WTC11 (cell line): ENCODE measurements at regions not wholly inside any gene's neighbourhood (a gene's known extent, or its start where the extent isn't known, plus 50 kb on each side); places are given as distances from the start of the nearest gene placed in this dataset.

Source experiments
- CREB1 ChIP-seq: sonication (generic); formaldehyde crosslinking; IDR thresholded peaks from 2 replicates; pipeline ENCODE4 v1.8.0; 2023; ENCODE audit warnings: mild to moderate bottlenecking, missing genetic modification reagents
- CTCF ChIP-seq: fragments of 200-600 bp; IDR thresholded peaks from 2 replicates; pipeline ENCODE4 v1.8.0; 2022; ENCODE audit warnings: antibody characterized with exemption
- E2F5 ChIP-seq: sonication (generic); formaldehyde crosslinking; IDR thresholded peaks from 2 replicates; pipeline ENCODE4 v1.8.1; 2022; ENCODE audit warnings: mild to moderate bottlenecking, moderate library complexity, missing genetic modification reagents
- ESRRA ChIP-seq: sonication (generic); formaldehyde crosslinking; IDR thresholded peaks from 2 replicates; pipeline ENCODE4 v1.8.1; 2022; ENCODE audit warnings: mild to moderate bottlenecking, missing genetic modification reagents, borderline replicate concordance
- IRF2 ChIP-seq: sonication (generic); formaldehyde crosslinking; IDR thresholded peaks from 2 replicates; pipeline ENCODE4 v1.8.0; 2022; ENCODE audit warnings: low read depth, missing genetic modification reagents, borderline replicate concordance
- NR3C1 ChIP-seq: sonication (generic); formaldehyde crosslinking; conservative IDR thresholded peaks from 2 replicates; pipeline ENCODE4 v1.8.1; 2023; ENCODE audit warnings: low read depth, mild to moderate bottlenecking, missing genetic modification reagents
- SMAD4 ChIP-seq: sonication (generic); formaldehyde crosslinking; IDR thresholded peaks from 2 replicates; pipeline ENCODE4 v1.8.0; 2022; ENCODE audit warnings: mild to moderate bottlenecking, missing genetic modification reagents
- ZNF138 ChIP-seq: sonication (generic); formaldehyde crosslinking; conservative IDR thresholded peaks from 2 replicates; pipeline ENCODE4 v1.8.1; 2022; ENCODE audit warnings: mild to moderate bottlenecking, moderate library complexity, missing genetic modification reagents
- TF ChIP-seq, protein P1 (sequence below): sonication (generic); formaldehyde crosslinking; conservative IDR thresholded peaks from 2 replicates; pipeline ENCODE4 v1.8.1; 2023; ENCODE audit warnings: mild to moderate bottlenecking, low read depth, missing genetic modification reagents, moderate library complexity
- TF ChIP-seq, protein P2 (sequence below): sonication (generic); formaldehyde crosslinking; conservative IDR thresholded peaks from 2 replicates; pipeline ENCODE4 v1.8.1; 2022; ENCODE audit warnings: mild to moderate bottlenecking, missing genetic modification reagents
- TF ChIP-seq, protein P3 (sequence below): sonication (generic); formaldehyde crosslinking; IDR thresholded peaks from 2 replicates; pipeline ENCODE4 v1.8.0; 2022; ENCODE audit warnings: mild to moderate bottlenecking, missing genetic modification reagents

- TF ChIP-seq CTCF = no peak
- TF ChIP-seq, protein P1, sequence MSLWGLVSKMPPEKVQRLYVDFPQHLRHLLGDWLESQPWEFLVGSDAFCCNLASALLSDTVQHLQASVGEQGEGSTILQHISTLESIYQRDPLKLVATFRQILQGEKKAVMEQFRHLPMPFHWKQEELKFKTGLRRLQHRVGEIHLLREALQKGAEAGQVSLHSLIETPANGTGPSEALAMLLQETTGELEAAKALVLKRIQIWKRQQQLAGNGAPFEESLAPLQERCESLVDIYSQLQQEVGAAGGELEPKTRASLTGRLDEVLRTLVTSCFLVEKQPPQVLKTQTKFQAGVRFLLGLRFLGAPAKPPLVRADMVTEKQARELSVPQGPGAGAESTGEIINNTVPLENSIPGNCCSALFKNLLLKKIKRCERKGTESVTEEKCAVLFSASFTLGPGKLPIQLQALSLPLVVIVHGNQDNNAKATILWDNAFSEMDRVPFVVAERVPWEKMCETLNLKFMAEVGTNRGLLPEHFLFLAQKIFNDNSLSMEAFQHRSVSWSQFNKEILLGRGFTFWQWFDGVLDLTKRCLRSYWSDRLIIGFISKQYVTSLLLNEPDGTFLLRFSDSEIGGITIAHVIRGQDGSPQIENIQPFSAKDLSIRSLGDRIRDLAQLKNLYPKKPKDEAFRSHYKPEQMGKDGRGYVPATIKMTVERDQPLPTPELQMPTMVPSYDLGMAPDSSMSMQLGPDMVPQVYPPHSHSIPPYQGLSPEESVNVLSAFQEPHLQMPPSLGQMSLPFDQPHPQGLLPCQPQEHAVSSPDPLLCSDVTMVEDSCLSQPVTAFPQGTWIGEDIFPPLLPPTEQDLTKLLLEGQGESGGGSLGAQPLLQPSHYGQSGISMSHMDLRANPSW (CRISPR knock-in tag) = no peak
- TF ChIP-seq, protein P2, sequence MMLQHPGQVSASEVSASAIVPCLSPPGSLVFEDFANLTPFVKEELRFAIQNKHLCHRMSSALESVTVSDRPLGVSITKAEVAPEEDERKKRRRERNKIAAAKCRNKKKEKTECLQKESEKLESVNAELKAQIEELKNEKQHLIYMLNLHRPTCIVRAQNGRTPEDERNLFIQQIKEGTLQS (CRISPR knock-in tag) = no peak
- TF ChIP-seq E2F5 (CRISPR knock-in tag) = no peak
- TF ChIP-seq ZNF138 (CRISPR knock-in tag) = no peak
- TF ChIP-seq, protein P3, sequence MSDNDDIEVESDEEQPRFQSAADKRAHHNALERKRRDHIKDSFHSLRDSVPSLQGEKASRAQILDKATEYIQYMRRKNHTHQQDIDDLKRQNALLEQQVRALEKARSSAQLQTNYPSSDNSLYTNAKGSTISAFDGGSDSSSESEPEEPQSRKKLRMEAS = no peak
- no peak for TF ChIP-seq SMAD4 (CRISPR knock-in tag)
- TF ChIP-seq CREB1 (CRISPR knock-in tag) = no peak
- TF ChIP-seq NR3C1 (CRISPR knock-in tag) = no peak
- no peak for TF ChIP-seq ESRRA (CRISPR knock-in tag)
- TF ChIP-seq IRF2 (CRISPR knock-in tag) = no peak
Observed at GRCh38 chrX:69080855-69081465, 84.3 kb downstream of the PJA1 start.
